Nephron (organoid): ENCODE measurements at regions not wholly inside any gene's neighbourhood (a gene's known extent, or its start where the extent isn't known, plus 50 kb on each side); places are given as distances from the start of the nearest gene placed in this dataset.

Experiments used
- H3K27ac Mint-ChIP-seq, 3 experiments: 2 replicates each; pipeline ENCODE4 v1.8.0; 2020; ENCODE audit warnings: mixed read lengths in 3 of 3, mild to moderate bottlenecking in 2 of 3, moderate library complexity in 1 of 3
- H3K27me3 Mint-ChIP-seq: 2 replicates; pipeline ENCODE4 v1.8.0; 2021; ENCODE audit warnings: low read depth, mild to moderate bottlenecking, moderate library complexity, mixed read lengths
- H3K36me3 Mint-ChIP-seq: 2 replicates; pipeline ENCODE4 v1.8.0; 2020; ENCODE audit warnings: low read depth, mixed read lengths
- H3K4me1 Mint-ChIP-seq: 2 replicates; pipeline ENCODE4 v1.8.0; 2020; ENCODE audit warnings: mixed read lengths
- H3K4me3 Mint-ChIP-seq, 3 experiments: 2 replicates each; pipeline ENCODE4 v1.8.0; 2020; ENCODE audit warnings: mild to moderate bottlenecking in 3 of 3, mixed read lengths in 3 of 3, moderate library complexity in 2 of 3
- H3K9me3 Mint-ChIP-seq: 2 replicates; pipeline ENCODE4 v1.8.0; 2020; ENCODE audit warnings: mixed read lengths
- TF ChIP-seq, protein P1 (sequence below), 3 experiments: fragments of 200-600 bp; sonication (generic); IDR thresholded peaks; one replicate each; pipeline ENCODE4 v1.5.0; 2021; ENCODE audit warnings: antibody characterized with exemption in 3 of 3; ENCODE audit not compliant: unreplicated experiment in 3 of 3

- no peak overlapping the region for H3K4me3 Mint-ChIP-seq
Observed at GRCh38 chr12:127273626-127274025, 993.3 kb upstream of the TMEM132C start.

GRCh38 chr12:127275416-127275815, 991.6 kb upstream of the TMEM132C start:
- Mint-ChIP-seq H3K36me3 (no peaks in the 10 kb centered on the region), H3K4me3 (no peak overlapping the region), H3K27ac (no peak overlapping the region)

More at GRCh38 chr12:127273626-127274025, 993.3 kb upstream of the TMEM132C start:
- H3K9me3 Mint-ChIP-seq: no peaks in the 10 kb centered on the region
- no peaks in the 10 kb centered on the region for H3K4me1 Mint-ChIP-seq
- TF ChIP-seq, protein P1, sequence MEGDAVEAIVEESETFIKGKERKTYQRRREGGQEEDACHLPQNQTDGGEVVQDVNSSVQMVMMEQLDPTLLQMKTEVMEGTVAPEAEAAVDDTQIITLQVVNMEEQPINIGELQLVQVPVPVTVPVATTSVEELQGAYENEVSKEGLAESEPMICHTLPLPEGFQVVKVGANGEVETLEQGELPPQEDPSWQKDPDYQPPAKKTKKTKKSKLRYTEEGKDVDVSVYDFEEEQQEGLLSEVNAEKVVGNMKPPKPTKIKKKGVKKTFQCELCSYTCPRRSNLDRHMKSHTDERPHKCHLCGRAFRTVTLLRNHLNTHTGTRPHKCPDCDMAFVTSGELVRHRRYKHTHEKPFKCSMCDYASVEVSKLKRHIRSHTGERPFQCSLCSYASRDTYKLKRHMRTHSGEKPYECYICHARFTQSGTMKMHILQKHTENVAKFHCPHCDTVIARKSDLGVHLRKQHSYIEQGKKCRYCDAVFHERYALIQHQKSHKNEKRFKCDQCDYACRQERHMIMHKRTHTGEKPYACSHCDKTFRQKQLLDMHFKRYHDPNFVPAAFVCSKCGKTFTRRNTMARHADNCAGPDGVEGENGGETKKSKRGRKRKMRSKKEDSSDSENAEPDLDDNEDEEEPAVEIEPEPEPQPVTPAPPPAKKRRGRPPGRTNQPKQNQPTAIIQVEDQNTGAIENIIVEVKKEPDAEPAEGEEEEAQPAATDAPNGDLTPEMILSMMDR (IDR thresholded peaks at IDR 0.05; ENCODE audit: unreplicated experiment in 3 of 3): no peak
- no peak overlapping the region for H3K27ac Mint-ChIP-seq
- peaks cover 40% of the 10 kb centered on the region for H3K27me3 Mint-ChIP-seq
- no peaks in the 10 kb centered on the region for H3K36me3 Mint-ChIP-seq

GRCh38 chr12:127277882-127278281, 989.1 kb upstream of the TMEM132C start:
- no peak overlapping the region for H3K4me3 Mint-ChIP-seq
- TF ChIP-seq, protein P1 (IDR thresholded peaks at IDR 0.05; ENCODE audit: unreplicated experiment in 3 of 3): no peak
- H3K27ac Mint-ChIP-seq: no peak overlapping the region
- no peaks in the 10 kb centered on the region for H3K9me3 Mint-ChIP-seq
- peaks cover 58% of the 10 kb centered on the region for H3K27me3 Mint-ChIP-seq
- H3K4me1 Mint-ChIP-seq: no peaks in the 10 kb centered on the region
- no peaks in the 10 kb centered on the region for H3K36me3 Mint-ChIP-seq

More at GRCh38 chr12:127275416-127275815, 991.6 kb upstream of the TMEM132C start:
- no peaks in the 10 kb centered on the region for H3K4me1 Mint-ChIP-seq
- TF ChIP-seq, protein P1 (IDR thresholded peaks at IDR 0.05; ENCODE audit: unreplicated experiment in 3 of 3): no peak
- peaks cover 54% of the 10 kb centered on the region for H3K27me3 Mint-ChIP-seq
- no peaks in the 10 kb centered on the region for H3K9me3 Mint-ChIP-seq

GRCh38 chr12:127278351-127278750, 988.6 kb upstream of the TMEM132C start:
- H3K27ac Mint-ChIP-seq: no peak overlapping the region
- no peaks in the 10 kb centered on the region for H3K4me1 Mint-ChIP-seq
- no peak overlapping the region for H3K4me3 Mint-ChIP-seq
- no peaks in the 10 kb centered on the region for H3K36me3 Mint-ChIP-seq
- H3K9me3 Mint-ChIP-seq: no peaks in the 10 kb centered on the region
- peaks cover 62% of the 10 kb centered on the region for H3K27me3 Mint-ChIP-seq
- TF ChIP-seq, protein P1 (IDR thresholded peaks at IDR 0.05; ENCODE audit: unreplicated experiment in 3 of 3): no peak

- Mint-ChIP-seq H3K4me1 (peaks cover 4% of the 10 kb centered on the region), H3K4me3 (no peak overlapping the region), H3K27me3 (peaks cover 53% of the 10 kb centered on the region), H3K36me3 (no peaks in the 10 kb centered on the region), H3K27ac (no peak overlapping the region), H3K9me3 (no peaks in the 10 kb centered on the region)
- TF ChIP-seq, protein P1 (IDR thresholded peaks at IDR 0.05; ENCODE audit: unreplicated experiment in 3 of 3): peak; percentile 94 to 99 (median 96)
Observed at GRCh38 chr12:127280393-127281275, 986.3 kb upstream of the TMEM132C start.
